HG02759 (cell line): ENCODE measurements at regions not wholly inside any gene's neighbourhood (a gene's known extent, or its start where the extent isn't known, plus 50 kb on each side); places are given as distances from the start of the nearest gene placed in this dataset.
"Not testable (repeated sequence)": the region's sequence is repeated elsewhere in the genome, so short reads cannot be mapped to it uniquely, and the experiment has no call there.

Experiments
- ATAC-seq: cut with Tn5 transposase; IDR thresholded peaks from one replicate; pipeline ENCODE4 v1.9.1; 2021; ENCODE audit warnings: mild to moderate bottlenecking, moderate library complexity; ENCODE audit not compliant: unreplicated experiment

GRCh38 chr1:187038784-187039183 lies 210.0 kb downstream of the PLA2G4A start:
- no peak for ATAC-seq

- no peak for ATAC-seq
These were observed 212.4 kb downstream of the PLA2G4A start for GRCh38 chr1:187041104-187041503.

GRCh38 chr1:187042538-187042937 lies 213.8 kb downstream of the PLA2G4A start:
- ATAC-seq = no peak

GRCh38 chr1:187043433-187043832 lies 214.7 kb downstream of the PLA2G4A start:
- not testable (repeated sequence) for ATAC-seq

- no peak for ATAC-seq
These were observed 215.7 kb downstream of the PLA2G4A start for GRCh38 chr1:187044411-187044810.

- no peak for ATAC-seq
These were observed 216.6 kb downstream of the PLA2G4A start for GRCh38 chr1:187045371-187045770.

- no peak for ATAC-seq
These were observed 217.5 kb downstream of the PLA2G4A start for GRCh38 chr1:187046293-187046692.

GRCh38 chr1:187047298-187047697 lies 218.5 kb downstream of the PLA2G4A start:
- no peak for ATAC-seq

- peak; percentile 83 for ATAC-seq
These were observed 223.0 kb downstream of the PLA2G4A start for GRCh38 chr1:187051618-187052232.

GRCh38 chr1:187053876-187054275 lies 225.1 kb downstream of the PLA2G4A start:
- no peak for ATAC-seq

- ATAC-seq = no peak
These were observed 226.4 kb downstream of the PLA2G4A start for GRCh38 chr1:187054862-187055757.

- no peak for ATAC-seq
These were observed 234.5 kb downstream of the PLA2G4A start for GRCh38 chr1:187063271-187063670.

- ATAC-seq = no peak
These were observed 238.4 kb downstream of the PLA2G4A start for GRCh38 chr1:187067160-187067559.

- no peak for ATAC-seq
These were observed 241.3 kb downstream of the PLA2G4A start for GRCh38 chr1:187070076-187070475.

- ATAC-seq = peak; percentile 82
These were observed 243.7 kb downstream of the PLA2G4A start for GRCh38 chr1:187072262-187073034.

GRCh38 chr1:187073035-187073560 lies 244.3 kb downstream of the PLA2G4A start:
- peak; percentile 33 for ATAC-seq

- ATAC-seq = not testable (repeated sequence)
These were observed 245.0 kb downstream of the PLA2G4A start for GRCh38 chr1:187073634-187074245.

- no peak for ATAC-seq
These were observed 245.8 kb downstream of the PLA2G4A start for GRCh38 chr1:187074445-187075048.

GRCh38 chr1:187076922-187077321 lies 248.2 kb downstream of the PLA2G4A start:
- ATAC-seq = no peak

GRCh38 chr1:187078321-187078720 lies 249.6 kb downstream of the PLA2G4A start:
- ATAC-seq = no peak
